ENCODE measurements at regions not wholly inside any gene's neighbourhood (a gene's known extent, or its start where the extent isn't known, plus 50 kb on each side); places are given as distances from the start of the nearest gene placed in this dataset.

DNA sequence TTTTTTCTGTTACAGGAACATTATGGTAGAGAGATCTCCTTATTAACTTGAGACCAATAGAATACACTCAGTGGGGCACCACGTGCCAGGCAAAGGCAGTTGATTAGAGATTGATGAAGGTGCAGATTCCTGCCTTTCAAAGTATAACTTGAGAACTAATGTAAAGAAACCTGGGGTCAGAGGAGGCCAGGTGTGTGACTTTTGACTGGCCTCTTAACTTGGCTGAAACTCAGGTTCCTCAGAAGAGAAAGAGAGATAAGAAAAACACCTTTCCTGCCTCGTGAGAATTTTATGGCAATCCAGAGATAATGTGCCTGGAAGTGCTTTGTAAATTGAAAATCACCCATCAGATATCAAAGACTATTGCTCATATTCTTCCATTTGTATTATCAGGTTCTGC lies 110.7 kb upstream of the GZMB start (continued):
- no peak for TF ChIP-seq ZNF563 (CRISPR knock-in tag; IDR thresholded peaks at IDR 0.05)
- TF ChIP-seq, protein P1, sequence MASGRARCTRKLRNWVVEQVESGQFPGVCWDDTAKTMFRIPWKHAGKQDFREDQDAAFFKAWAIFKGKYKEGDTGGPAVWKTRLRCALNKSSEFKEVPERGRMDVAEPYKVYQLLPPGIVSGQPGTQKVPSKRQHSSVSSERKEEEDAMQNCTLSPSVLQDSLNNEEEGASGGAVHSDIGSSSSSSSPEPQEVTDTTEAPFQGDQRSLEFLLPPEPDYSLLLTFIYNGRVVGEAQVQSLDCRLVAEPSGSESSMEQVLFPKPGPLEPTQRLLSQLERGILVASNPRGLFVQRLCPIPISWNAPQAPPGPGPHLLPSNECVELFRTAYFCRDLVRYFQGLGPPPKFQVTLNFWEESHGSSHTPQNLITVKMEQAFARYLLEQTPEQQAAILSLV (CRISPR knock-in tag; IDR thresholded peaks at IDR 0.05; ENCODE audit: borderline replicate concordance), result no peak

DNA sequence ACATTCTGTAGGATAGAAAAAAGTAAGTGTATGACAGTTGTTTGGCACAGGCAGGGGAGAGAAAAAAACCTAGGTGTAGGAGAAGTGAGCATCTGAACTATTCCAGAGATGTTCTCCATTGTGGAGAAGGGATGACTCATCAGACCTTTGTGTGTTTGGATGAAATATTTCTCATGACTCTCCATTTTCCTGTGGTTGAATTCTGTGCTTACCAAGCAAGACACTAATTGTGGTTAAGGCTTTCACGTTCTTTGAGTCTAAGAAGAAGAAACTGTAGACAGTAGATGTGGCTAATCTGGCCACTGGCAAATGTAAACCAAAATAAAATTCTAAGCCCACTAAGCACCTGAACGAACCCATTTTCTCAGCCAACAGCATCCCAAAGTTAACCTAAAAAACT lies 107.9 kb upstream of the GZMB start:
- 0% methylated on average over 2 of the region's 2 CpGs for WGBS (ENCODE audit: low lambda C conversion rate)
- CTCF ChIA-PET (ENCODE audit: low intra/inter-chr PET ratio, low total read pairs), result no interaction called here
- H3K9ac ChIP-seq (ENCODE audit: insufficient read depth, low read depth, low read length), result no peak overlapping the region
- no peak overlapping the region for H3K4me3 ChIP-seq (replicated peaks in 1 of 3; ENCODE audit: insufficient read depth in 1 of 3, low read depth in 2 of 3, low read length in 3 of 3)
- DNase-seq (ENCODE audit: low spot score) (no peak), ATAC-seq (no peak; the same call in 2 of the 3 replicates), FAIRE-seq (no peak)
- 0 out of 4 replicates have a peak, but pooled peaks of 1 of the 2 experiments have one; percentile 18 for TF ChIP-seq MAFK (conservative IDR thresholded peaks at IDR 0.05 in 1 of 2, IDR thresholded peaks at IDR 0.05 in 1 of 2; ENCODE audit: low read length in 2 of 2)
- TF ChIP-seq CREB1 (IDR thresholded peaks at IDR 0.05), result 0 out of 2 replicates have a peak, but pooled peaks have one; percentile 35
- no peak for TF ChIP-seq CREB1 (CRISPR knock-in tag; IDR thresholded peaks at IDR 0.05)
- no peak for TF ChIP-seq ZNF543 (CRISPR knock-in tag; IDR thresholded peaks at IDR 0.05)
- TF ChIP-seq GTF3A (CRISPR knock-in tag; conservative IDR thresholded peaks at IDR 0.05), result no peak
- TF ChIP-seq ZNF703 (CRISPR knock-in tag; IDR thresholded peaks at IDR 0.05; ENCODE audit: borderline replicate concordance), result no peak
- TF ChIP-seq KAT7 (CRISPR knock-in tag; IDR thresholded peaks at IDR 0.05; ENCODE audit: borderline replicate concordance), result no peak
- TF ChIP-seq NPAS2 (CRISPR knock-in tag; IDR thresholded peaks at IDR 0.05; ENCODE audit: borderline replicate concordance), result no peak
- TF ChIP-seq ZEB1 (IDR thresholded peaks at IDR 0.05; ENCODE audit: insufficient replicate concordance, low read depth), result no peak
- TF ChIP-seq CHD2 (IDR thresholded peaks at IDR 0.05; ENCODE audit: low read depth, low read length), result no peak
- 0 out of 2 replicates have a peak, but pooled peaks have one; percentile 13 for TF ChIP-seq TCF7L2 (IDR thresholded peaks at IDR 0.05; ENCODE audit: low read depth, low read length)
- 0 out of 2 replicates have a peak, but pooled peaks have one; percentile 30 for TF ChIP-seq FOSL2 (CRISPR knock-in tag; IDR thresholded peaks at IDR 0.05)
- TF ChIP-seq, protein P2, sequence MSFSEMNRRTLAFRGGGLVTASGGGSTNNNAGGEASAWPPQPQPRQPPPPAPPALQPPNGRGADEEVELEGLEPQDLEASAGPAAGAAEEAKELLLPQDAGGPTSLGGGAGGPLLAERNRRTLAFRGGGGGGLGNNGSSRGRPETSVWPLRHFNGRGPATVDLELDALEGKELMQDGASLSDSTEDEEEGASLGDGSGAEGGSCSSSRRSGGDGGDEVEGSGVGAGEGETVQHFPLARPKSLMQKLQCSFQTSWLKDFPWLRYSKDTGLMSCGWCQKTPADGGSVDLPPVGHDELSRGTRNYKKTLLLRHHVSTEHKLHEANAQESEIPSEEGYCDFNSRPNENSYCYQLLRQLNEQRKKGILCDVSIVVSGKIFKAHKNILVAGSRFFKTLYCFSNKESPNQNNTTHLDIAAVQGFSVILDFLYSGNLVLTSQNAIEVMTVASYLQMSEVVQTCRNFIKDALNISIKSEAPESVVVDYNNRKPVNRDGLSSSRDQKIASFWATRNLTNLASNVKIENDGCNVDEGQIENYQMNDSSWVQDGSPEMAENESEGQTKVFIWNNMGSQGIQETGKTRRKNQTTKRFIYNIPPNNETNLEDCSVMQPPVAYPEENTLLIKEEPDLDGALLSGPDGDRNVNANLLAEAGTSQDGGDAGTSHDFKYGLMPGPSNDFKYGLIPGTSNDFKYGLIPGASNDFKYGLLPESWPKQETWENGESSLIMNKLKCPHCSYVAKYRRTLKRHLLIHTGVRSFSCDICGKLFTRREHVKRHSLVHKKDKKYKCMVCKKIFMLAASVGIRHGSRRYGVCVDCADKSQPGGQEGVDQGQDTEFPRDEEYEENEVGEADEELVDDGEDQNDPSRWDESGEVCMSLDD (CRISPR knock-in tag; IDR thresholded peaks at IDR 0.05; ENCODE audit: borderline replicate concordance), result no peak
- TF ChIP-seq, protein P3, sequence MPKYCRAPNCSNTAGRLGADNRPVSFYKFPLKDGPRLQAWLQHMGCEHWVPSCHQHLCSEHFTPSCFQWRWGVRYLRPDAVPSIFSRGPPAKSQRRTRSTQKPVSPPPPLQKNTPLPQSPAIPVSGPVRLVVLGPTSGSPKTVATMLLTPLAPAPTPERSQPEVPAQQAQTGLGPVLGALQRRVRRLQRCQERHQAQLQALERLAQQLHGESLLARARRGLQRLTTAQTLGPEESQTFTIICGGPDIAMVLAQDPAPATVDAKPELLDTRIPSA (CRISPR knock-in tag; IDR thresholded peaks at IDR 0.05; ENCODE audit: borderline replicate concordance), result no peak
- no peak for TF ChIP-seq ZNF124 (CRISPR knock-in tag; IDR thresholded peaks at IDR 0.05)
- no peak overlapping the region for H3K27ac ChIP-seq (ENCODE audit: extremely low read length, insufficient read depth, low read length)
- H3K27me3 ChIP-seq (ENCODE audit: control insufficient read depth in 1 of 2, insufficient read depth in 2 of 2, low read length in 2 of 2), result no peaks in the 10 kb centered on the region
- H2AFZ ChIP-seq (ENCODE audit: low read length), result no peak overlapping the region
- H3K36me3 ChIP-seq (replicated peaks in 1 of 2; ENCODE audit: control insufficient read depth in 1 of 2, insufficient read depth in 2 of 2, low read length in 2 of 2), result no peaks in the 10 kb centered on the region
- intact Hi-C loops (cut with micrococcal nuclease; ENCODE audit: unreplicated experiment), result no loop called here
- POLR2A ChIA-PET, result no interaction called here
- H3K9me3 ChIP-seq (ENCODE audit: low read length), result no peaks in the 10 kb centered on the region
- H3K79me2 ChIP-seq (ENCODE audit: insufficient read depth, low read length), result no peaks in the 10 kb centered on the region
- no TSS peak for BruUV-seq (replicated peaks)
- in situ Hi-C loops (cut with HindIII; ENCODE audit: extremely low pct_ligation_motif_present, low pct_unique_long_range_greater_than_20kb), result no loop called here
- no peaks in the 10 kb centered on the region for H4K20me1 ChIP-seq (ENCODE audit: insufficient read depth, low read length)
- H3K4me1 ChIP-seq (ENCODE audit: insufficient read depth, low read length), result no peaks in the 10 kb centered on the region
- no peak overlapping the region for H3K4me2 ChIP-seq (ENCODE audit: low read depth, low read length)

All from HepG2 (cell line).